GM21529 (cell line): ENCODE measurements at regions not wholly inside any gene's neighbourhood (a gene's known extent, or its start where the extent isn't known, plus 50 kb on each side); places are given as distances from the start of the nearest gene placed in this dataset.

Source experiments
- ATAC-seq: cut with Tn5 transposase; IDR thresholded peaks from one replicate; pipeline ENCODE4 v1.9.1; 2021; ENCODE audit not compliant: unreplicated experiment

GRCh38 chr21:23402929-23403520 lies 2204.3 kb downstream of the MRPL39 start:
- ATAC-seq, result no peak

- no peak for ATAC-seq
Observed at GRCh38 chr21:23401278-23401677, 2206.0 kb downstream of the MRPL39 start.

- no peak for ATAC-seq
Observed at GRCh38 chr21:23398726-23399125, 2208.6 kb downstream of the MRPL39 start.

- no peak for ATAC-seq
Observed at GRCh38 chr21:23394458-23394857, 2212.8 kb downstream of the MRPL39 start.

- no peak for ATAC-seq
Observed at GRCh38 chr21:23384679-23385078, 2222.6 kb downstream of the MRPL39 start.

GRCh38 chr21:23374155-23374554 lies 2233.1 kb downstream of the MRPL39 start:
- ATAC-seq, result no peak

GRCh38 chr21:23356905-23357304 lies 2250.4 kb downstream of the MRPL39 start:
- ATAC-seq, result no peak

- no peak for ATAC-seq
Observed at GRCh38 chr21:23316190-23316589, 2291.1 kb downstream of the MRPL39 start.

GRCh38 chr21:23308741-23309140 lies 2298.5 kb downstream of the MRPL39 start:
- no peak for ATAC-seq

- ATAC-seq, result no peak
Observed at GRCh38 chr21:23307065-23307464, 2300.2 kb downstream of the MRPL39 start.

GRCh38 chr21:23292292-23292691 lies 2294.1 kb downstream of the NCAM2 start:
- ATAC-seq, result no peak

- ATAC-seq, result no peak
Observed at GRCh38 chr21:23281917-23282316, 2283.7 kb downstream of the NCAM2 start.

GRCh38 chr21:23249760-23250159 lies 2251.6 kb downstream of the NCAM2 start:
- ATAC-seq, result no peak

- no peak for ATAC-seq
Observed at GRCh38 chr21:23247334-23247733, 2249.1 kb downstream of the NCAM2 start.

GRCh38 chr21:23245255-23245654 lies 2247.0 kb downstream of the NCAM2 start:
- ATAC-seq, result no peak

- ATAC-seq, result no peak
Observed at GRCh38 chr21:23223882-23224281, 2225.7 kb downstream of the NCAM2 start.

GRCh38 chr21:23218667-23219066 lies 2220.5 kb downstream of the NCAM2 start:
- ATAC-seq, result no peak

- ATAC-seq, result no peak
Observed at GRCh38 chr21:23217597-23217996, 2219.4 kb downstream of the NCAM2 start.

GRCh38 chr21:23215261-23215660 lies 2217.1 kb downstream of the NCAM2 start:
- ATAC-seq, result no peak
